Mammary epithelial cell (primary cell): ENCODE measurements at regions not wholly inside any gene's neighbourhood (a gene's known extent, or its start where the extent isn't known, plus 50 kb on each side); places are given as distances from the start of the nearest gene placed in this dataset.
"Not testable (repeated sequence)": the region's sequence is repeated elsewhere in the genome, so short reads cannot be mapped to it uniquely, and the experiment has no call there.

Source experiments
- EZH2 ChIP-seq: IDR thresholded peaks from 2 replicates; pipeline ENCODE4 v1.6.1; 2012; ENCODE audit warnings: low read length, inconsistent platforms, borderline replicate concordance
- TF ChIP-seq, protein P1 (sequence below), 2 donors: IDR thresholded peaks in 1 of 2; conservative IDR thresholded peaks in 1 of 2; 2 replicates each; pipeline ENCODE4 v1.5.1; 2011 to 2012; ENCODE audit warnings: inconsistent platforms in 2 of 2, low read length in 2 of 2, mild to moderate bottlenecking in 2 of 2, control low read depth in 1 of 2, low read depth in 1 of 2; ENCODE audit not compliant: insufficient read depth in 1 of 2; ENCODE audit errors: extremely low read depth in 1 of 2

GRCh38 chr12:9468144-9468543, 139.6 kb downstream of the KLRB1 start:
- TF ChIP-seq EZH2 = not testable (repeated sequence)
- TF ChIP-seq, protein P1, sequence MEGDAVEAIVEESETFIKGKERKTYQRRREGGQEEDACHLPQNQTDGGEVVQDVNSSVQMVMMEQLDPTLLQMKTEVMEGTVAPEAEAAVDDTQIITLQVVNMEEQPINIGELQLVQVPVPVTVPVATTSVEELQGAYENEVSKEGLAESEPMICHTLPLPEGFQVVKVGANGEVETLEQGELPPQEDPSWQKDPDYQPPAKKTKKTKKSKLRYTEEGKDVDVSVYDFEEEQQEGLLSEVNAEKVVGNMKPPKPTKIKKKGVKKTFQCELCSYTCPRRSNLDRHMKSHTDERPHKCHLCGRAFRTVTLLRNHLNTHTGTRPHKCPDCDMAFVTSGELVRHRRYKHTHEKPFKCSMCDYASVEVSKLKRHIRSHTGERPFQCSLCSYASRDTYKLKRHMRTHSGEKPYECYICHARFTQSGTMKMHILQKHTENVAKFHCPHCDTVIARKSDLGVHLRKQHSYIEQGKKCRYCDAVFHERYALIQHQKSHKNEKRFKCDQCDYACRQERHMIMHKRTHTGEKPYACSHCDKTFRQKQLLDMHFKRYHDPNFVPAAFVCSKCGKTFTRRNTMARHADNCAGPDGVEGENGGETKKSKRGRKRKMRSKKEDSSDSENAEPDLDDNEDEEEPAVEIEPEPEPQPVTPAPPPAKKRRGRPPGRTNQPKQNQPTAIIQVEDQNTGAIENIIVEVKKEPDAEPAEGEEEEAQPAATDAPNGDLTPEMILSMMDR (conservative IDR thresholded peaks at IDR 0.05 in 1 of 2, IDR thresholded peaks at IDR 0.05 in 1 of 2; ENCODE audit: extremely low read depth in 1 of 2, insufficient read depth in 1 of 2, low read depth in 1 of 2, low read length in 2 of 2) = peak in 1 of 2 donors; percentile 24
